ENCODE measurements at regions not wholly inside any gene's neighbourhood (a gene's known extent, or its start where the extent isn't known, plus 50 kb on each side); places are given as distances from the start of the nearest gene placed in this dataset.

DNA sequence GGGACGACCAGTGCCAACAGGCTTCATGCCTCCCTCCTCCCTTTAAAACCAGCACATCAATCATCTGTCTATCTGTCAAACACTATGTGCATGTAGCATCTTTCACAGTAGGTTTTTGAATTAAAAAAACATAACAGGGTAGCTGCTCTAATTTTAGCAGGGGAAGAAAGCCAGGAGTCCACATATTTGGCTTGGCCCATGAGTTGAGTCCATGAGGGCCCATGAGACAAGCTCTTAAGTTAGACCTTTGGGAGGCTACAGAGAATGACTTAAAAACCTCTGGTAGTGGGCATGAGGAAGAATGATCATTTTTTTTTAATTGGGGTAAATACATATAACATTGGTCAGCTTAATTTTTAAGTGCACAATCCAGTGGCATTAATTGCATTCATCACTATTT, 194.9 kb downstream of the UTRN start:
- no peak for TF ChIP-seq LEF1 (IDR thresholded peaks at IDR 0.05; ENCODE audit: borderline replicate concordance)
- no peak for TF ChIP-seq FOXA1 (IDR thresholded peaks at IDR 0.05)
- TF ChIP-seq SP1 (IDR thresholded peaks at IDR 0.05) = no peak
- TF ChIP-seq SUZ12 (IDR thresholded peaks at IDR 0.05) = no peak
- TF ChIP-seq BHLHE40 (IDR thresholded peaks at IDR 0.05; ENCODE audit: borderline replicate concordance) = no peak
- TF ChIP-seq ELF4 (IDR thresholded peaks at IDR 0.05) = no peak
- no peak for TF ChIP-seq NFRKB (IDR thresholded peaks at IDR 0.05)
- no peak for TF ChIP-seq TARDBP (IDR thresholded peaks at IDR 0.05)
- no peak for TF ChIP-seq L3MBTL2 (conservative IDR thresholded peaks at IDR 0.05)
- no peak for TF ChIP-seq FOXK2 (IDR thresholded peaks at IDR 0.05)
- TF ChIP-seq, protein P1, sequence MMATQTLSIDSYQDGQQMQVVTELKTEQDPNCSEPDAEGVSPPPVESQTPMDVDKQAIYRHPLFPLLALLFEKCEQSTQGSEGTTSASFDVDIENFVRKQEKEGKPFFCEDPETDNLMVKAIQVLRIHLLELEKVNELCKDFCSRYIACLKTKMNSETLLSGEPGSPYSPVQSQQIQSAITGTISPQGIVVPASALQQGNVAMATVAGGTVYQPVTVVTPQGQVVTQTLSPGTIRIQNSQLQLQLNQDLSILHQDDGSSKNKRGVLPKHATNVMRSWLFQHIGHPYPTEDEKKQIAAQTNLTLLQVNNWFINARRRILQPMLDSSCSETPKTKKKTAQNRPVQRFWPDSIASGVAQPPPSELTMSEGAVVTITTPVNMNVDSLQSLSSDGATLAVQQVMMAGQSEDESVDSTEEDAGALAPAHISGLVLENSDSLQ (IDR thresholded peaks at IDR 0.05) = no peak
- TF ChIP-seq CTBP1 (IDR thresholded peaks at IDR 0.05; ENCODE audit: borderline replicate concordance) = no peak
